Smooth muscle cell of the brain vasculature (primary cell): ENCODE measurements at regions not wholly inside any gene's neighbourhood (a gene's known extent, or its start where the extent isn't known, plus 50 kb on each side); places are given as distances from the start of the nearest gene placed in this dataset.
"Not testable (repeated sequence)": the region's sequence is repeated elsewhere in the genome, so short reads cannot be mapped to it uniquely, and the experiment has no call there.

ENCODE experiments used
- DNase-seq: peaks from one replicate; pipeline ENCODE4 v3.0.0-alpha.2; 2012; ENCODE audit warnings: low read depth, low spot score

DNA sequence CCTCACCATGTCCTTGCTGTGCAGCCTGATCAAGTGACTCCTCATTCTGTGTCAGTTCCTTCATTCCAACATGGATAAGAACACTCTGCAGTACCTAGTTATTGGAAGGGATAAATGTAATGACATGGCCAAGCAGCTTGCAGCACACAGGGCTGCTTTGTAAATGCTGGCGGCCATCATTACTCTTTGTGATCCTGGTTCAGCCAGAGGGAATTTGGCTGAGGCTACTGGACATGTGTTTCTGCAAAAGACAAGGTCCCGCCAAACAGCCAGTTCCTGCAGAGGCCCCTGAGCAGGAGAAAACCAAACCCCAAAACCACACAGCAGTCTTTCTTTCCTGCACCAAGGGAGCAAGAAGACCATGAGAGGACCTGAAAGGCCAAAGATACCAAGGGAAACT lies 495.8 kb downstream of the AJAP1 start:
- DNase-seq, result no peak

DNA sequence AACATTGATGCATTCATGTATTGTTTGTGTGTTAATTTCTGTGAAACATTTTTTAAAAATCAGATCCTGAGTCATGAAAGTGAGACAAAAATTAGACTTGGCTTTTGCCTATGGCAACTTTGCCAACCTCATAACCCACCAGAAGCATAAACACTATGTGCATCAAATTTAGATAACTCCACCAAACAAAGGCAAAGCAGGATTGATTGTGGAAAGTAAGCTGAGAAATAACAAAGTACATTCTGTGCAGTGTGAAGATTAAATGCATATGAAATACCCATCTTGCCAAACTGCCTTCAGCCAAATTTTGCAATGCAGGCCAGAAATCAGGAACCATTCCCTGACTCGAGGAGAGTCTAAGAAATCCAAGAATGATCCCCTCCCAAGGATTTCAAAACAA lies 493.4 kb downstream of the AJAP1 start:
- DNase-seq, result no peak

DNA sequence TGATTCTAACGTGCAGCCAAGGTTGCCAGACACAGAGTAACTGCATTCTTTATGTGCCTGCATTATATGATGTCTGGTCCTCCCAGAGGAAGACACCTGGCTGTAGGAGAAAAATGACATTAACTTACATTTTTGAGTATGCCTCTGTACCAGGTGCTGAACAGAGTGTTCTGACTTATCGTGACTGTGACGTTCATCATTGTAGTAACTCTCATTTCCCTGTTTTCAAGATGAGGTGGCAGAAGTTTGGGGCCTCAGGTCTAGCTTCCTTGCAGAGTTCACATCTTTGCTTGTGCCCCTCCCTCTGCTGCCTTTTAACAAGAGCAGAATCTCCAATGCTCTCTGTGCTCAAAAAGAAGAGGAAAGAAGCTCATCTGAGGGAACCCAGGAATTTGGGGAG lies 488.0 kb downstream of the AJAP1 start:
- DNase-seq, result no peak

DNA sequence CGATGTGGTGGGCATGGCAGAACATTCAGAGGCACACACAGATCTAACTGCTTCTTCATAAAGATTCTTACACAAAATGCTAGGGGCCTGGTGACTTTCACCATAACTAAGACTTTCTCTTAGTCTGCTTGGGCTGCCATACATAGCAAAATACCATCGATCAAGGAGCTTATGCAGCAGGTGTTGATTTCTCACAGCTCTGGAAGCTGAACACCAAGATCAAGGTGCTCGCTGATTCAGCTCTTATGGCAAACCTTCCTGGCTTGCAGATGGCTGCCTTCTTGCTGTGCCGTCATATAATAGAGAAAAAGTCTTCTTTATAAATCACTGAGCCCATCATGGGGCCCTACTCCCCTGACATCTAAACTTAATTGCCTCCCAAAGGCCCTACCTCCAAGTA lies 487.3 kb downstream of the AJAP1 start:
- no peak for DNase-seq

DNA sequence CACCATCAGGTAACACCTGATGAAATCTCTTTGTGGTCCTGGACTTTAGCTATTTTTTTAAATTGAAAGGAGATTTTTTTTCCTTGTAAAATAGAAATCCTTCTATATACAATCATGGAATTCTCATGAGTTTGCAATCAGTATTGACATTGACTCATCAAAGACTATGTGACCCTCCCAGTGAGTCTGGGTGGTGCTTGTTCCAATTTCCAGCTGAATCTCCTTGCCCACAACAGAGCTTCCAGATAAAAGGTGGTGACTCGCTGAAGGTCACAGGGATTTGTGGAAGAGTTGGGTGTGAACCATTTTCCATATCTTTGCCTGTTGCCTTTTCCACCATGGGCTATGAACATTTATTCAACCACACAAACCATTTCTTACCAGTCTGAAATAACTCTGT lies 486.6 kb downstream of the AJAP1 start:
- DNase-seq, result no peak

DNA sequence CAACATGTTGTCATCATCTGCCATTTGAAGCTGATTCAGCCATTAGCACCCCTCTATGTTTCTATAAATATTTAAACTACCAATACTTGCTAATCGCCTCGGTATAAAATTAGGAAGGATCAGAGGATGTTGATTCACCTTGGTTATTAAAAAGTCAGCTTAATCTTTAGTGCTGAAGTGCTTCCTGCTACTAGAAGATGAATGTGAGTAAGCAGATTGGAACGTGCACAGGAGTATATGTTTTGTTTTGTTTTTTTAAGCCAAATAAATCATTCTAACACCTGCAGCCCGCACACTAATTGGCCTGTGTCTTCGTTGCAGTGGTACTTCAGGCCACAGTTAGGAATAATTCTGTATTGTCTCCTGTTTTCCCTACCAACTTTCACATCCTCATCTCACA lies 485.7 kb downstream of the AJAP1 start:
- no peak for DNase-seq

DNA sequence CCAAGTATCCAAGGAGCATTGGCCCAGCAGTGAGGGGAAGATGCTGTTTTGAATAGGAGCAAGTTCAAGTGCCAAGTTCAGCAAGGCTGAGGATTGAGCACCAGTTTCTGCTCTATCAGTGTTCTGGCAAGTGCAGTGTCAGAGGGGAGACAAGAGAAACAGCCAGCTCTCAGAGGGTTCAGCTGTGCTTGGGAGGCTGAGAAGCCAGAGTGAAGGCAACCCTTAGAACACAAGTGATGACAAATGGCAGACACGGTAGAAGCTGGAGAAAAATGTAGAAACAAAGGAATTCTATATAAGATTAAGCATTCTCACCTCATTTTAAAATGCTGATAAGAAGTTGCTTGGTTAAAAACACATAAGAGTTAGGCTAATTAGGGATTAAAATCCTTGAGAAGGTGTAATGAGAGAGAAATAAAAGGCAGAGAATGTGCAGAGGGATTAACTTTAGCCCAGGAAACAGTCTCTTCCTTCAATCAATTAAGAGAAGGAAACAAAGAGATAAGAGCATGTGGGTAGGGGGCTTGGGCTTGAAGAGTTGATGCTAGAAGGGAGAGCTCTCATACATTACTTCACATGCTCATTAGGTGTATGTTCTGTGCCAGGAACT lies 475.4 kb downstream of the AJAP1 start:
- no peak for DNase-seq

DNA sequence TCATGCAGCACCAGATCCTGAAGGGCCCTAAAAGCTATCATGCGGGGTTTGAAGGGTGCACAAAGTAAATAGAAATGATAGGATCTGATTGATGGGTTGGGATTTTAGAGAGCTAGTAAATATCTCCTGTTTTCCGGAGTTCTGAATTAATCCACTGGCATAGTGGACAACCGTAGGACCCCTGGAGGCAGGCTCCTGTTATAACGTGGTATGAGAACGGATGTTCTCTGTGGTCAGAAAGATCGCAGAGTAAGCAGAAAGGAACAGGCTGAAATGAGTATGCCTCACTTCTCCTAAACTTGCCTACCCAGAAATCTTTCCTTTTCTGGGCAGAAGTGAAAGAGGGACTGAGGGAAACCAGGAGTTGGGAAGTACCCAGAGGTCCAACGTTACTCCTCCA lies 470.8 kb downstream of the AJAP1 start:
- DNase-seq, result no peak

DNA sequence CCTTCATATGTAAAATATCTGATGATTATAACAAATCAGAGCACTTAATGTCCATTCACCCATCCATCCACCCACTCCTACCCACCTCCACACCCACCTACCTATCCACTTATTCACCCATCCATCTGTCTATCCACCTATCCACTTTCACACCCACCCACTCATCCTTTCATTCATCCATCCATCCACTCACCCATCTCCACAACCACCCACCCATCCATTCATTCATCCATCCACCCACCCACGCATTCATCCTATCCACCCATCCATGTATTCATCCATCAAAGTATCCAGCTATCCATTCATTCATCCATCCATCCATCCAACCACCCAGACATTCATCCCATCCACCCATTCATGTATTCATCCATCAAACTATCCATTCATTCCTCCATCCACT lies 466.1 kb downstream of the AJAP1 start:
- DNase-seq, result no peak

DNA sequence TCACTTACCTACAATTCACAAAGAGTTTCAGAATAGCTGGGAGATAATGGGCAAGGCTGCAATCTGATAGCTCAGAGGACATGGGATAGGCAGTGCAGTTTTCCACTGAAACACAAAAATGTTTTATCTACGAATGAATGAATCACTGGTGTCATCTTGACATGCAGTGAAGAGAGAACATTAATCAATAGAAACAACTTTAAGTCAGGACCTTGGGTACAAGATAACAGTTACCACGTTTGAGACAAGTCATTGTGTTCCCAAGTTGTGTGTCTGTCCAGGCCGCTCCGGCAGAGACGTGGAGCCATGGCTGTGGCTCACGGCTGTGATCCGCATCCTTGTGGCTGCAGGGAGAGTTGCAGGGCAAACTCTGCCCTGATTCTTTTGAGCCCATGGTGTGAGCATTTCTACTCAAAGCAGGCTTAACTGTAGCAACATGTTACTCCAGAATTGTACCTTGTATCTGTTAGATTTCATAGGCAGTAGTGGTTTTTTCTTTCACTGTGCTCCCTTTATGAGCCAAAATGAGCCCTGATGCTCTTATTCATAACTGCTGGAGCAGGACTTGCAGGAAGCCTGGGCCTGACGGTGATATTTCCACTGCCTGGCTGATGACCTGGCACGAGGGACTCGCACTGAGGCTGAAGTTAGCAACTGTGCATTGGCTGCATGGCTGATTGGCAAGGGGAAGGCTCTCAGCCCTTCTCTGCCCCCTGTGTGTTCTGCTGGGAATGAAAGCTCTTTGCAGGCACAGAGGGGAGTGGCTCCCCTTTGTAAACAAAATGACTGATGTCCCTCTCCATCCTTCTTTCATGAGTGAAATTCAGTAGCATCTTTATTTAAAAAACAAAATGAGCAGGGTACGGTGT lies 465.2 kb downstream of the AJAP1 start:
- no peak for DNase-seq

DNA sequence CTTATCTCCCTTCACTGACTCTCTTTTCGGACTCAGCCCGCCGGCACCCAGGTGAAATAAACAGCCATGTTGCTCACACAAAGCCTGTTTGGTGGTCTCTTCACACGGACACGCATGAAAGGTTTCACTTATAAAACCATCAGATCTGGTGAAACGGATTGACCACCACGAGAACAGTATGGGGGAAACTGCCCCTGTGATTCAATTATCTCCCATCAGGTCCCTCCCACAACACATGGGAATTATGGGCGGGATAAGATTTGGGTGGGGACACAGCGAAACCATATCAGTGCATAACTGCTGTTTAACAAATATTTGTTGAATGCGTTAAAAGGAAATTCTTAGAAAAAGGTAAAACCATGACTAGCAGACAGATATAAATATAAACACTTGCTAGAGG lies 464.4 kb downstream of the AJAP1 start:
- DNase-seq, result not testable (repeated sequence)

DNA sequence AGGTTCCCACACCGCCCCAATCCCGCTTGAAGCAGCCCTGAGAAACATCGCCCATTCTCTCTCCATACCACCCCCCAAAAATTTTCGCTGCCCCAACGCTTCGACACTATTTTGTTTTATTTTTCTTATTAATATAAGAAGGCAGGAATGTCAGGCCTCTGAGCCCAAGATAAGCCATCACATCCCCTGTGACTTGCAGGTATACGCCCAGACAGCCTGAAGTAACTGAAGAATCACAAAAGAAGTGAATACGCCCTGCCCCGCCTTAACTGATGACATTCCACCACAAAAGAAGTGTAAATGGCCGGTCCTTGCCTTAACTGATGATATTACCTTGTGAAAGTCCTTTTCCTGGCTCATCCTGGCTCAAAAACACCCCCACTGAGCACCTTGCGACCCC lies 463.9 kb downstream of the AJAP1 start:
- not testable (repeated sequence) for DNase-seq

DNA sequence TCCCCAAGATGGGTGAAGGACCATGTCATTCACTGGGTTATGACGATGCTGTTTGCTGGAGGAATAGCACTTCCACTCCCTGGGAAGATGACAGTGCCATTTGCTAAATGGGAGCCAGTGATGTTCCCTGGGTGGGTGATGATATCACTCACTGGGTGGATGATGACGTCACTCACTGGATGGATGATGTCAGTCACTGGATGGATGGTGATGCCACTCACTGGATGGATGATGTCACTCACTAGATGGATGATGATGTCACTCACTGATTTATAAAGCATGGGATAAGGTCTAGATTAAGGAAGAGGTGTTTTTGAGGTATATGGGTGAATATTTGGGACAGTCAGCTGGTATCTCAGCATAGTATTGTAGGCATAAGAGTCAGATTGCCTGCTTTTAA lies 457.2 kb downstream of the AJAP1 start:
- no peak for DNase-seq

DNA sequence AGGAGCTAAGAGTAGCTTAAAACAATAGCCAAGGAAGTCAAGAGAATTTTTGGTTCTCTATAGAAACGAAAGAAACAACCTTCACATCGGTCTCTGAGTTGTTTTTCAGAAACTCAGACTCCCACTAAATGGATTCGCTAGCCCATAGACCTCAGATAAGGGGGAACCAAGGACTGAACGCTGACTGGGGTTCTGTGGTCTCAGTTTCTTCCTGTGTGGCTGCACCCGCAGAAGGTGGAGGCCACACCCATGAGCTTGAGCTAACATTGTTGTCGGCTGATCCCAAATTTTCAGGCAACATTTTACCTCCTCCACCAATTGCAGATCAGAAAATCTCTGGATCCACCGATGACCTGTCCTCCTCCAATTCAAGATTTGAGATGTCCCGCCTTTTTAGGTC lies 456.1 kb downstream of the AJAP1 start:
- no peak for DNase-seq

DNA sequence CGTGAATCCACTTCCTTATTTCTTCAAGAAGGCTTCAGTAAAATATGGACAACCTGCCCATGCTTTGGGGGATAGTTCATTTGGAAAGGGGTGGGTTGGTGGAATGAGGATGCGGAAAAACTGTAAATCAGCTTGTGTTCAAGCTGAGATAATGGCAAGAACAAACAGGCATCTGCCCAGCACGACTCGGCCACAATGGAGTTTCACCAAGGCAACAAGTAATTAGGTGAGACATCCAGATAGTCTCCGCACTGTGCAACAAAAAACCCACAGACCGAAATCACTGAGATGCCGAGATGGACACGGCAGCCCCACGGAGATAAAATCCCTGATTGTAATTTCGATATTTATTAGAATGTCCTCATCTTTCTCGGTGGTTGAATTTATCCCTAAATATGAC lies 455.2 kb downstream of the AJAP1 start:
- no peak for DNase-seq

DNA sequence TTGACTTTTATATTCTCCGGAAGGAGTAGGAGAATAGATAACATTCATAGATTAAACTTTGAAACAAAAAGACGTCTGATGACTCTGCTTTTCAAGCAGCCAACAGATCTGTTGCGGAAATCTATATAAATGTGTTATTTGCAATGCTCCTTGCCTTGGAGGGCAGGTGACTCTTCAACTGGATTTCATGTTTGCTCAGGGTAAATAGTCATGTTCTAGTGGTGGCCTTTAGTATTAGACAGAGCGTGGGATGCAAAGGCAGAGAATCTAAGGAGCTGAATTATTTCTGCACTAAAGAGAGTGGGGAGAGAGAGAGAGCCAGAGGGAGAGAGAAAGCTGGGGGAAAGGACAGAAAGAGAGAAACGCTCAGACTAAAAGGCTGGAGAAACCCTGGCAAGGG lies 454.3 kb downstream of the AJAP1 start:
- no peak for DNase-seq

DNA sequence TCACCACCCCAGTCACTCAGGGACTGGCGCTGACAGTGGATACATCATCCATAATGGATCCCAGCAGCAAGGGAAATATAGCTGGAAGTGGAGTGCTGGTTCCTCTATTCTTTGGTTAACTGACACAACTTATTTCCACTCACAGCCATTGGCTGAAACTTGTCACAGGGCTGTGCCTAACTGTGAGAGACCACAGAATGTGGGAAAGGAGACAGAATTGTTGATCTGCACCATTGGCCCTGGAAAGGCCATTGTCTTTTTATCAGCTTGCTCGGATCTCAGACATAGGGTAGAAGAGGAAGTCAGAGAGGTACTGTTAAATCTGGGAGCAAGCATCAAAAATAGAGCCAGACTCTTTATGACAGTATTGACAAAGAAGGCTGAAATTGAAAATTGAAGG lies 451.3 kb downstream of the AJAP1 start:
- DNase-seq, result no peak

DNA sequence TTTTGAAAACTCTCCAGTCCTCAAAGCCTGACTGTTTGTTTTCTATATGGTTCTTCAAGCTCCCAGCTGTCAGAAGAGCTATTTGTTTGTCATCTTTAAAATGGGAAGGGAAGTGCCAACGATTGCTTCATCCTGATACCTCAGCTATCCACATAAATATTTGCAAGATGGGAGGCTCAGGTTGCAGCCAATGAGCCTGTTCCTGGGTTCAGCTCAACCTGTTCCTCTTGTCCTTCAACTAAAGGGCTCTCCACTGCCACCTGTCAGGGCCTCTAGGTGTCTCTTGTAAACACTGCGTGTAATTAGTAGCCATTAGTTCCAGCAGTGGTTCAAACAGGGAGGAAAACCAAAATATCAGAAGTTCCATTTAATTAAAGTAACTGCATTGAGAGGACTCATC lies 445.1 kb downstream of the AJAP1 start:
- DNase-seq, result no peak

DNA sequence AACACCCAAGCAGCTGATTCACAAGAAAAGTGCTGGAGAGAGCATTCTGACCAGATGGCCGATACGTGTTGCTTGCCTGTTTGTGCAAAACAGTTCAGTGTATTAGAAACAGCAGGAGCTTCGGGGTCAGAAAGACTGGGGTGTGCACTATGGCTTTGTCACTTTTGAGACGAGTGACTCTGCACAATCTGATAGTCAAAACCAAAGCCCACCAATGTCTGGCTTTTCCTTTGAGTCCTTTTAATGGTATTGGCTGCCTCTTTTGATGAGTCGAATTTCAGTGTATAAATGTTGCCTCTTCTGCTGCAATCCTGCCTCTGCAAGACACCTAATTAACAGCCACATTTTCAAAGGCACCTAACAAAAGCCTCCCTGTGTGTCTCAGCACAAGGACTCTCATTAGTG lies 444.6 kb downstream of the AJAP1 start:
- DNase-seq, result no peak

DNA sequence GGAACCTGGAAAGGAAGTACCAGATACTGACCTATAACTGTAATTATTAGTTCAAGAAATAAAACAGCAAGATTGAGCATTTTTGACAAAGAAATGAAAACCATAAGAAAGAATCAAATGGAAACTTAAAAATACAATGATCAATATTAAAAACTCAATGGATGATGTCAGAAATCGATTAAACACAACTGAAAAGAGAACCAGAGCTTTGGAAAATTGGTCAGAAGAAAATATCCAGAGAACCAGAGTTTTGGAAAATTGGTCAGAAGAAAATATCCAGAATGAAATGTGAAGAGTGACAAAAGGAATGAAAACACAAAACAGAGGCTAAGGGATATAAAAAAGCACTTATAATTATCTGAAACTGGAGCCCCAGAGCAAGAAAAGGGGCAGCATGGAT lies 438.6 kb downstream of the AJAP1 start:
- DNase-seq, result no peak

DNA sequence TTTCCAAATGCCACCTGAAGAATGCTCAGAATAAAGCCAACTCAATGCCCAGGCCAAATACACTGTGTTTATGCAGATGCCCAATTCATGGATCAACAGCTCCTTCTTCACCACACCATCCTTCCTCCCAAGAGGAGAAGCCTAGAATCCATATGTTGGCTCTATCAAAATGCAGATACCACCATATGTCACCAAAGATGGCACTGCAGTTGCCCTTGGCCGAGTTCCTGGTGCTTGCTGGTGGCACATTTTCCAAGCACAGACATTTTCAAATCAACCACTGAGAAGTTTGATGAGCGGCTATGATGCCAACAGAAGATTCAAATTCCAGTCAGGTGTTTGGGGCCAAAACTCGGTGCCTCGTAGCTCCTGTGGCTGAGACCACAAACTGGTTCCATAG lies 430.3 kb downstream of the AJAP1 start:
- no peak for DNase-seq

DNA sequence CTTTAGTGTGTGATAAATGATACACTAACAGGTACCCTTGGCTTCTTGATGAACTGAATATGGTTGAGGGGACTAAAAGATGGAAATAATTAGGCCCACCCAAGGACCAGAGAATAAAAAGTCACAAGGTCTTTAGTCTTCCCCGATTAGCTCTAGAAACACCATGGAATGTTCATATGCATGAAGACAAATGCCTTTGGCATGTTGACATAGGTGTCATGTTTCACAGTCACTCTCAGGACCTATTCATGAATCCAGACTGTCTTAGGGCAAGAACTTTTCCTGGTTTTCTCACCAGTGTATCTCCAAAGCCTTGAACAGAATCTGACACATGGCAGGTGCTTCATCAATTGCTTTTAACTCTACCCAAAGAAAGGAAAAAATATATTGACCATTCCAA lies 412.8 kb downstream of the AJAP1 start:
- DNase-seq, result no peak

DNA sequence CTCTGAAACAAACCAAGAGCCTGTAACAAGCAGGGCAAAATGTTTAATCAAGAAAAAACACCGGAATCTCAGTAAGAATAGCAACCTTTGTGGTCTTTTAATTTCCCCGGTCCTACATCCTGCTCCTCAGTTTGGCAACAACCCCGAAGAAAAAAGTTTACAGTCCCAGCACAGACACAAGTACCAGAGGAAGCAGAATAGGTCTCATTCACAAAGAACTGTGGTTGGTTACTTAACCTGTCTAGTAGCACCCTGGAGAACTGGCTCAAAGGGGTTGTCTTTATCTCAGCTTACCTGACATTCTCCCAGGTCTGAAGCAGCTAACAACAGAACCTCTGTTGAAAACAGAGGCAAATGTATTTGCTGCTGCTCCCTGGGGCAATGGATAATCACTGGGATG lies 399.3 kb downstream of the AJAP1 start:
- DNase-seq, result no peak

DNA sequence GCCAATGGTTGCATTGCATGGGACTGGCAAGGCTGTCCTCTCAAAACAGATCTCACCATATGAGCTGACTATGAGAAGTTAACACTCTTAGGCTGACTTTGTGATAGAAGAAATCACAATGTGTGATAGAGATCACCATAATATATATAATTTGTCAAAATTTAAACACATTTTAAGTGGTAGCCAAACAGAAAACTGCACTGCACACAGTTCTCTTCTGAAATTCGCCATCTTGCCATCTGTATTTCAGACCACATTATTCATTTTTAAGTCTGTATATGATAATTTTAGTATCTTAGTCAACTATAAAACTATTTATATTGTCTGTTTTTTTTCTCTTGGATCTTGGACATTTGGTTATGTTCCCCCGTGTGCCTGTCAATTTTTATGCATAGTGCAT lies 374.7 kb downstream of the AJAP1 start:
- no peak for DNase-seq
